Medulla oblongata (tissue), 1 donor: ENCODE measurements at regions not wholly inside any gene's neighbourhood (a gene's known extent, or its start where the extent isn't known, plus 50 kb on each side); places are given as distances from the start of the nearest gene placed in this dataset.

Experiments used
- DNase-seq: peaks from one replicate; pipeline ENCODE4 v3.0.0-alpha.2; 2015; ENCODE audit errors: extremely low spot score

DNA sequence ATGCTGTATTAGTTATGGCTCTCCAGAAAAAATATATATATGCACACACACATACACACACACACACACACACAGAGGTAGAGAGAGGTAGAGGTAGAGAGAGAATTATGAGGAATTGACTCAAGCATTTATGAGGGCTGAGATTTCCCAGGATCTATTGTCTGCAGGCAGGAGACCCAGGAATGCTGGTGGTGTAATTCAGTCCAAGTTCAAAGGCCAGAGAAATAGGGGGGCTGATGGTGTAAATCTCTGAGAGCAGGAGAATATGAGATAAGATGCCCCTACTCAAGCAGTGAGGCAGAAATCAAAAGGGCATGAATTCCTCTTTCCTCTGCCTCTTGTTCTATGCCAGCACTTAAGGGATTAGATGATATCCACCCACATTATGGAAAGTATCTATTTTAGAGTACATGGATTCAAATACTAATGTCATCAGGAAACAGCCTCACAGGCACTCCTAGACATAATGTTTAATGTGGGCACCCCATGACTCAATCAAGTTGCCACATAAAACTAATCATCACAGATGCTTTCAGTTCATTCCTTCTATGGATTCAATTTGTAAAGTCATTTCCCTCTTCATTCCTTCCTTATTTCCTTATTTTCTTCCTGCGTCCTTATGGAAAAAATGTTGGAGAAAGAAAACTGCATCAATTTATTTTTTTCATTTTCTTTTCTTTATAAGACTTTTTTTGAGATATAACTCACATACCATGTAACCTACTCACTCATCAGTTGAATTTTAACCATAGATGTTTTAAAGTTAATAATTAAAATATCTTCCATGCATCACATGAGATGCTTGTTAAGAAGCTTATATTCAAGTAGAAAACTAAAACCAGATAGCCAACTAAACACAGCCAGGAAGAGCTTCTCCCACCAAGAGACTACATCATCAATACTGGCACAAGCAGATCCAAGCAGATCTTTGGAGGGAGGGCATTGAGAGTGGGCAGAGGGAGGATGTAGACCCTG is 406.2 kb downstream of the MBD2 start:
- no peak for DNase-seq

DNA sequence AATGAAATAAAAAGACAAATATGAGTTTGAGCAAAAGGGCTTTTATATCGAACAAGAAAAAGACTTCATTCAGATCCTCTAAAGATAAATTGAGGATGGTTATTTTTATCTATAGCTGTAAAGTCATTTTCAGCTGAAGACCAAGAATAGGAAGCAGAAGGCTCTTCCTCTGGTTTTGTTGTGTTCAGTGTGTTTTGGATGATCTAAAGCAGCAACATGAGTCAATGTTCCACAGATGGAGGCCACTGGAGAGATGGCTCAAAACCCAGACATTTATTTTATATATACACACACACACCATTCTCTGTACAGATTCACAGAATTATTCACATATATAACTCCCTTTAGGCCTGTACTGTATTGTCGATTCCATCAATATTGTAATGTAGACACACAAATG is 424.3 kb downstream of the MBD2 start:
- no peak for DNase-seq

DNA sequence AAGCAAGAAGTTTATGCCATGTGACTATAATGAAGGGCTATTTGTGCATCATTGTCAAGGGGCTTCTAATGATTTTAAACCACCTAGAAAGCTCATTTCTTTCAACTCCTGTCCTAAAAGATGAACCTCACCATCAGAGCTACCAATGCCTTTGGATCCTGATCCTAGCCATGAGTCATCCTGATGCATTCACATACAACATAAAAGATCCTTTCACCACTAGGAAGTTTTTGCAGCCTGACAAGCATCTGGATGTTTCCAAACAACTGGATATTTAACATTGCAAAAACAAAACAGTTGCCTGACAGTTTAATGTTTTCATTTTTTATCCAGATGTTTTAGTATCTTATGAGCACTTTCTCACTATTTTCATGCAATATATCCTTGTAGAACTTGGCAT is 425.3 kb downstream of the MBD2 start:
- peak; percentile 7 for DNase-seq

DNA sequence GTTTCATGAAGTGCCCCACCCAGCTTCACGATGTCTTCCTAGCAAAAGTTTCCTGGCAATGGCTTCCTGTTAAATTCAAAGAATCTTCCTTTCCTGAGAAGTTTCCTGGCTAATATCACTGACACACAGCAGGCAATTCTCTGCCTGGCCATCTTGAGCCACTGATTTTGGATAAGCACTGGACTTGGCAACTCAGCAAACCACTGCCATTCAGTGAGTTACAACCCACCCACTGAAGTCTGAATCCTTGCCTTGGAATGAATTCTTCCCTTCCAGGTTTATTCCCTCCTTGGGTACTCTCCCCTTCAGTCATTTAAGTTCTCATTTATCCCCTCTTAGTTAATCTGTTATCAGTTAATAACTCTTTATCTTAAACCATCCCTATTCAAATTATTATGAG is 426.0 kb downstream of the MBD2 start:
- DNase-seq, result no peak

DNA sequence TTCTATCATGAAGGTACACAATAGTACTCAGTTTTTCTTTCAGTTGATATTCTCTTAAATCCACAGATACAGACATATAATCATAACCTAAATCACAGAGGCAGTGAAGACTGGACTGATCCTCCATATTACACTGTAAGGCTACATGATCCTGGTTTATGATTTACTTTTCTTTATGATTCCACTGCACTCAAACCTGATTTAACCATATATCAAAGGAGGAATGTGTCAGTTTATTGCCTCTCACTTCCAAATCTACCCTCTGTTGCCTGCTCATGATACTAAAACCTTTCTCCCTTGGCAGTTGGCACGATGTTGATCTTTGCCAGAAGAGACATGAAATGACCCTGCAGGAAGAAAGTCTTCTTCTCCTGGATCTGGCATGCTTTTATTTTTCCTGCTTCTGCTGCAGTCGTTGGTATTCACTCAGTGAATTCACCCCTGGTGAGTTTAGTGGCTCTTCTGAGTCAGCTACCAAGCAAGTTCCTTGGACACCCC is 426.4 kb downstream of the MBD2 start:
- no peak for DNase-seq

DNA sequence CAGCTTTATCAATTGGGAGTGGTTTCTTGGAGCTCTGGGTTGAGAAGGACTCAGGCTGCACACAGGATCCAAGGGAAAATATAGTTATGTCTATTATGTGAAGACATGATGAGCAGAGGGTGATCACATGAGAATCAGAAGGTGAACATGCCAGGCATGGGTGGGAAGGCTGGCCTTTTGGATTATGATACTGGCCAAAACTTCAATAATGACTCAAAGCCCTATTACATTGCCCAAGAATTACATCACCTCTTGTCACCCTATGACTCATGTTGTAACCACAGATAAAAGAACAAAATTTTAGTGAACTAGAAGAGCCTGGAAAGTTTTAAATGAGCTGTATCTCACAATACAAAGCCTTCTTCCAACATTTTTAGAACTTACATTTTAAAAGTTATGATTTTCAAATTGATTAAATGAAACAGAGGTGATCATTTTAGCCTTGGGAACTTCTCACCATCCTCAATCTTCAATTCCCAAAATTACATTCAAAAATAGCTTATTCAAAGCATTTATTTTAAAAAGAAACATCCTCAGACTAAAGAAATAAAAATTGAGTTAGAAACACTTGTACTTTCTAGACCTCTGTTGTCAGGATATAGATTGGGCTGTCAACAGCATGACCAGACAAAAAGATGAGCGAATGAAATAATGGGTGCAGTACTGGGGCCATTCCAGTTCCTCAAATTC is 428.3 kb downstream of the MBD2 start:
- no peak for DNase-seq

DNA sequence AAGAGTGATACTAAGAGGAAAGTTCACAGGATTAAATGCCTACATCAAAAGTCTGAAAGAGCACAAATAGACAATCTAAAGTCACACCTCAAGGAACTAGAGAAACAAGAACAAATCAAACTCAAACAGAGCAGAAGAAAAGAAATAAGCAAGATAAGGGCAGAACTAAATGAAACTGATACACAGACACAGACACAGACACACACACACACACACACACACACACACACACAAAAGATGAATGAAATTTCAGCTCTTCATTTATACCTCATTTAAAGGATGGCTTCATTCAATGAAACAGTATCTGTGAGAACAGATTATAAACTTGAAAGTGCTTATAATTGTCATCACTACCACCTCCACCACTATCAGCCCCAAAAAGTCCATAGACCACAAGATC is 428.9 kb downstream of the MBD2 start:
- DNase-seq, result no peak

DNA sequence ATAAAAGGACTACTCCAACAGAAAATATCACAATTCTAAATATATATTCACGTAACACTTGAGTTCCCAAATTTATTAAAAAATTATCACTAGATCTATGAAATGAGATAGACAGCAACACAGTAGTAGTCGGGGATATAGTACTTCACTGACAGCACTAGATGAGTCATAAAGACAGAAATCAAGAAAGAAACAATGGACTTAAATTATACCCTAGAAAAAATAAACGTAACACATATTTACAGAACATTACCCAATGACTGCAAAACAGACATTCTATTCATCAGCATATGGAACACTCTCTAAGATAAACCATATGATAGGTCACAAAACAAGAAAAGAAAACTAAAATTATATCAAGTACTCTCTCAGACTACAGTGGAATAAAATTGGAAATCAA is 429.4 kb downstream of the MBD2 start:
- no peak for DNase-seq

DNA sequence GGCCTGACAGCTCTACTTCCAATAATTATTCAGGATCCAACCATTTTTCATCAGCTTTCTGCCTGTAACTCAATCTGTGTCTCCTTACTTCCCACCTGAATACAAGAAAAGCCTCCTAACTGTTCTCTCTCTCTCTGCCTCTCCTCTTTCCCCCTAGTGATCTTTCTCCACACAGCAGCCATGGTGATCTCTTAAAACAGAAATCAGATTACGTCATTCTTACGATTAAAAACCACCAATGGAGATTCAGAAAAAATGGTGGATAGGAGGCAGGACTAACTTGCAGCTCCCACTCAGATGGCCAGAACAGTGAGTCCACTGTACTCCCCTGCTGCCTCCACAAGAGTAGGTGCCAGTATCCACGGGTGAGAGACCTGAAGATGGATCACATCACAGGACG is 431.7 kb downstream of the MBD2 start:
- DNase-seq, result no peak

DNA sequence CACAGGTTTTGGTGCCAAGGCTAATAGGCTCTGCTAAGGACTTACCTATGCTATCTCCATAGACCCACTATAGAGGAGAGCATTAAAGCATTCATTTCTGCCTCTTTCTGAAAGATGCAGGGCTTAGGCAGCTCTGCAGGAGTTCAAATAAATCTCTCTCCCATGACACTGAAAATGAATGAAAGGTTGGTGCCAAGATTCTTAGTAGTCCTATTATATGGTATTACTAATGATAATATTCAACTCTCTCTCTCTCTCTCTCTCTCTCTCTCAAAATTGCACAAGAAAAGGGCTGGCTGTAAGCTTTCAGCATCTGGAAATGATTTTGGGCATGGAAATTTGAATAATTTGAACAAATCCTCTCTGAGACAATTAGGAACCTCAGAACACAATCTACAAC is 433.7 kb downstream of the MBD2 start:
- no peak for DNase-seq

DNA sequence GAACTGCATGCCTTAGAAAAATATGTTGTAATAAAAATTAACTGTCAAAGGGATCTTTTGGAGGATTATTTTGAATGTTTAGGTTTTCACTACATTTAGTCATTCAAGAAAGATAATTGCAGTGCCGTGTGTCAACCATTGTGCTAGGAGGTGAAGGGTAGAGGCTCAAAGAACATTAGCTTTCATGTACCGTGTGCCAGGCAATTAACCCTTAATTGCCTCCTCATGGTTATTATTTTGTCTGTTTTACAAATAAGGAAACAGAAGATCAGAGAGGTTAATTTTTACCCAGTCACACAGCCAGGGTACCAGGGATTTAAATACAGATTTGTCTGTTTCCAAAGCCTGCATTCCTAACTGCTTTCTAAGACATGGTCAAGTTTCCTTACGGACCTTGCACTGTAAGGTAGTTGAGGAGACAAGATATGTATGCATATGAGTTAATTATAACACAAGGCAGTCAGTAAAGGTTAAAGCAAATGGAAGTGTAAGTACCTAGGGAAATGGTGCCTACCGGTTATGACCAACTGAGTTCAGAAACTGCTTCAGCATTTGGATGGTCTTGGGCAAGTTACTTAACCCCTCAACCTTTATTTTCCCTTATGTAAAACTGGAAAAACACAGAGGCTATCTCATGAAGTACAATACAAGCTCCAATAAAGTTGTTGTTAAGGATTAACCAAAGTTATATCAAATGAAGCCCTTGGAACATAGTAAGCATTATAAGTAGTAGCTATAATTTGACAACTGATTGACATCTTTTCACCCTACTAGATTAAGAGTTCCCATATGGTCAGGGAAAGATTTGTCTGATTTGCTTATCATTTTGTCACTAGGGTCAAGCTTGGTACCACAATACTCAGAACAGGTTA is 434.9 kb downstream of the MBD2 start:
- DNase-seq, result no peak

DNA sequence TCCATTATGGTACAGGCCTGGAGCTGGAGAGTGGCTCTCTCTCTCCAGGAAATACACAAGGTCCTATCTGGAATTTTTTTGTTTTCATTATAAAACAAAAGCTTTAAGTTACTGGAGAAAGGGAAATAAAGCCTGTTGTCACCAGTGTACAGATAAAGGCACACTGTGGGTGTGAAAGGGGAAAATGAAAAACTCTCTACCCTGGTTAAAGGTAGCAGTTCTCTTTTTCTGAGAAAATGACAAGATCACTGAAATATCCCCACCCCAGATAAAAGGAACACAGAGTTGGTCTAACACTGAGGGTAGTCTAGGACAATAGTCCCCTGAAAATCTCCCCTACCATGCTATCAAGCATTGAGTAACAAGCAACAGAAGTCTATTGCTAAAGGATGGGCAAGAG is 438.7 kb downstream of the MBD2 start:
- no peak for DNase-seq

DNA sequence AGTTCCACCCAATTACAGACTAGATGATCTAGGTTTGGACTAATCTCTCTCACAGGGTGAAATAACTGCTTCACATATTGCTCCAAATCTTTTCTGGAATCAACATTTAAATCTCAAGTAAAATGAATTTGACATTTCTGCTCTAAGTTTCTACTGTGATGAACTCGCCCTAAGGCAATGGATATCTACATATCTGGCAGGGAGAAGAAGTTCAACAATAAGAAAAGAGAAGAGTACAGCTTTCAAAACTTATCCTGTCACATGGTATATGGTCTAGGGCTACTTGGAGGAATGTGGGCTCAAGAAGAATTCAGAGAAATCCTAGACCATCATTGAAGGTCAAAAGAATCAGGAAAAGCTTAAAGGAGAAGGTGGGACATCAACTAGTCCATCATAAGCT is 440.2 kb downstream of the MBD2 start:
- DNase-seq, result no peak

DNA sequence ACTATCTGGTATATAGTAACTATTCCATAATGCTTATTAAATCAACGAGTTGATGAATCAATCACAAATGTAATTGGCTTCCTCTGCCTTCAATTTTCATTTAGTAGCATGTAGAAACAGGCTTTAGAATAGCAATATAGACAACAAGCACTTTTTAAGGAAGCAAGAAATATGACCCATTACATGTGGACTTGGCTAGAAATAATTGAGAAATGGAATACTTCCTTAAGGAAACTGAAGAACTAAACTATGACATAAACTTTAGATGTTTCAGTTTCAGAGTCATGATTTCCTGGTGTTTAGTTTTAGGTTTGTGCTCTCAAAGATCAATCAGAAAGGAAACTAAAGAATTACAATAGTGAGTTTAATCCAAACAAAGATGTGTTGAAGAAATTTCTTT is 443.8 kb downstream of the MBD2 start:
- DNase-seq, result no peak

DNA sequence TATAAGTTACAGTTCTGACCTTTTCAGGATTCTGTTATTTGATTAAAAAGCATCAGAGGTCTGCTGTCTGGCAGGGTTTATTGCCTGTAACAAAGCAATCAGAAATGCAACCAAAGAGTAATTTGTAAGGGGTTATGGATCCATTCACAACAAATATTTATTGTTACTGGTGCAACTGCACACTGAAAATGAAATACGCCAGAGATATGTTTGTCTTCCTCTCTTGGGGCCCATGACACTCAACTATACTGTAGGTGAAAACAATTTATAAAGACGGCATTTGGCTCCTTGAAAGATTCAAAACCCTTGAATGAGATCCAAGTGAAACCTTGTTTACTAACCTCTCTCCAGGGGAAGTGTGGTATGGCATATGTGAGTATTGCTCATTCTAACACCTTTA is 452.2 kb downstream of the MBD2 start:
- DNase-seq, result no peak

DNA sequence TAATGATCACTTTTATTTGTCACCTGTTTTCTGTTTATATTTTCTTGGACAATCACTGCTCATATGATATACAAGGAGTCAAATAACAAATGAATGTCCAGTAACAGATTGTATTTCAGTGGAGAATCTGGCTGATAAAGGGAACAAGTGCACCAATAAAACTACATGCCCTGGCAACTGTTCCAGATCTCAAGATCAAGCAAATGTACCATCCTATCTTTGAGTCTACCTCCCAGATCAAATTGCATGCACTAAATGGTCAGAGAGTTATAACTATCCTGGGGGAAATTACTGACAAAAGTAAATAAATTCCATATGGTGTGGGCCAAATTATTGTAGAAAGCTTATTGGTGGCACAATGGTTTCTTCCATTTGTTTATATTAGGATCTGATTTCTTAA is 452.8 kb downstream of the MBD2 start:
- DNase-seq, result no peak

DNA sequence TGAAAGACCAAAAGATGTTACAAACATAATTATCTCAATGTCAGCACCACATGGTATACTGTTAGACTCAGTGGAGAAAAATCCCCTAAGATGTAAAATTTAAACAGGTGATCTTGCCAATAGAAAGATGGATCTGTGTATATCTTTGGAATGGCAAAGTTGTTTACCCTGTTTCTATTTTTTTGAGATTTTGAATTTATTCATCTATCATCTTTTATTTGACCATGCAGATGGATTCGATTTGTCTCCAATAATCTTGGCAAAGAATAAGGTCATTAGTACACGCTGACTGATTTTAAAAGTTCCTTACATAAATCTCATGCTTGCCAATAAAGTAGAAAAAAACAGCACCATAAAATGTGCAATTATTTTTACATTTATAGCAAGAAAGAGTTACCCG is 459.3 kb downstream of the MBD2 start:
- DNase-seq, result no peak

DNA sequence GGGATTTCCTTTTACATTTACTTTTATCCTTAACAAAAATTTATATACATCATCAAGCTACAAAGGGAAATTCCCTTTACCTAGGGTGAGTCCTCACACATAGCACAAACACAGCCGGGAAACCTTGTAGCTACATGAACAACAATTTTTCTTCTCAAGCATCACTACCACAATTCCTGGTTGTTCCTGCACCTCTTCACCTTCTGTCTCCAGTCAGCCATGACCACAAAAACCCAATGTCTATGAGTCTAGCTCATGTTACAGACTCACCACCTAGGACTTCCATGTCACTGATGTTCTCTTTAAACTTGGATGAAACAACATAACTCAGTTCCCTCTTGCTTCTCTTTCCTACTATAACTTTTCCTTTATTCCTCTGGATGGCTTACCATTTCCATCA is 460.4 kb downstream of the MBD2 start:
- DNase-seq, result no peak

DNA sequence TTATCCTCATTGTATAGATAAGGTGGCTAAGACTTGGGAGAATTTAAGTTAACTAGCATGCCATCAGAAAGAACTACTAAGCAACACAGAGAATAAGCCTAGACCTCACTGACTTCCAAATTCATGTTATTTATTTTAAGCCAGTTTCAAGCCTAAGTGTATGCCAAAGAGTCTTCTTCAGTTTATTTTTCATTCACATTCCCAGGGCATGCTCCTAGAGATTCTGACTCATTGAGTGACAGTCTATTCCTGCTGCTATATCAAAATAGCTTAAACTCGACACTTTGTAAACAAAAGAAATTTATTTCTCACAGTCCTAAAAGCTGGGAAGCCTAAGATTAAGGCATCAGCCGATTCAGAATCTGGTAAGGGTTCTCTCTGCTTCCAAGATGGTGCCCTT is 467.1 kb downstream of the MBD2 start:
- DNase-seq, result no peak

DNA sequence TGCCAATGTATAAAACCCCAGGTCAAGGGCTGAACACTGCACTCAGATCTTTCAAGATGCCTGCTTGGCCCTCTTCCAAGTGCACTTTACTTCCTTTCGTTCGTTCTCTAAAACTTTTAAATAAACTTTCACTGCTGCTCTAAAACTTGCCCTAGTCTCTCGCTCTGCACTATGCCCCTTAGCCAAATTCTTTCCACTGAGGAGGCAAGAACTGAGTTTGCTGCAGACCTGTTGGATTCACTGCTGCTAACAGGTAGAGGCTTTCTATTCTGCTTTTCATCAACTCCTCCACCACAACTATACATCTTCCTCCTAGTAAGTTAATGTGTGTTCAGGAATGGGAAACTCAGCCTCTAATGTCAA is 467.9 kb downstream of the MBD2 start:
- no peak for DNase-seq

DNA sequence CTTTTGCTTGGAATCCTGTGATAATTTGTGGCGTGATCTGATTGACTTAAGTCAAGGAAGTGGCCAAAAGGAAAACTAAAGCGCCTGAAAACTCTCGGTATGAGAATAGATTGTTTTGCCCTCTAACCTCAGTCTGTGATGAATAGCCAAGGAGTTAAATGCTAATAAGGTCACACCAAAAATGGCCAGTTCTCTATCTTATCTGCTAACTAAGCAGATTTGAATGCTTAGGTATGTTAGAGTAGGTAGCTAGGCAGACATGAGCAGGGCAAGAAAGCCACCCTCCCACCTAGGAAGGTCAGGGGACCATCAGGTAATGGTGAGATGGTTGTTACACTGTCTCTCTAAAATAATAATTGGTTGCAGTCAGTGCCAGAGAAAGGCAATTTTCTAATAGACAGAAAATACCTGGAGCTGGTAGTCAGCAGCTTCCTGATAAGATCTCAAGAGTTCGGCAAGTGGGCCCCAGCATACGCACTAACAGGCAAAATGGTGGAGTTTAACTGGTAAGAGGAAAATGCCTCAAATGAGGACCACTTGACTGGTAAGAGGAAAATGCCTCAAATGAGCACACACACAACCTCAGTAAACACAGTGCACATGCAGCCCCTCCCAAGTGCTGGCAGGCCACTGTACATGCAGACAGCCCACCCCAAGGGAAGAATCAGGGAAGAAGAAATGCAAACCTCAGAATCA is 468.4 kb downstream of the MBD2 start:
- DNase-seq, result no peak

DNA sequence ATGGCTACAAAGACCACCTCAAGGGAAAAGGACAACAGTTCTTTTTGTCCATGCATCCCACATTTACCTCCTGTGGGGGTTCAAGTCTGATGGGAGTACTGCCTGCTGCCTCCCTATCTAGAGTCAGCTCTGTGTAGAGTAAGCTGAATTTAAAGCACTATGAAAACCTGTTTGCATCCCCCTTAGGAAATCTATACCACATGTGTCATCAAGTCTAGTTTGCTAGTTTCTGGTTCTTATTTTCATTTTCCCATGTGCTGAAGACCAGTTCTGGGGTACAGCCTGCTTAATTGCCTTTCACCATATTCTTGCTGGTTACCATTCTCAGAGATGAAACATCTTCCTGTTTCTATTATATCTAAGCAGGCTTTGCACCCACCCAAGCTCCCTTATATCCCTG is 470.3 kb downstream of the MBD2 start:
- DNase-seq, result no peak
